Suprapubic skin (tissue), 4 donors: ENCODE measurements at regions not wholly inside any gene's neighbourhood (a gene's known extent, or its start where the extent isn't known, plus 50 kb on each side); places are given as distances from the start of the nearest gene placed in this dataset.

Source experiments
- DNase-seq, 2 donors: peaks; one replicate each; pipeline ENCODE4 v3.0.0-alpha.2; 2019; ENCODE audit warnings: low spot score in 2 of 2
- H3K27ac ChIP-seq: fragments of 200-600 bp; sonication (generic); one replicate; pipeline ENCODE4 v1.5.1; 2019
- H3K27me3 ChIP-seq: fragments of 200-600 bp; sonication (generic); one replicate; pipeline ENCODE4 v1.5.1; 2019
- H3K36me3 ChIP-seq: fragments of 200-600 bp; sonication (generic); one replicate; pipeline ENCODE4 v1.5.1; 2019
- H3K4me1 ChIP-seq: fragments of 200-600 bp; sonication (generic); one replicate; pipeline ENCODE4 v1.5.1; 2019
- H3K4me3 ChIP-seq: fragments of 200-600 bp; sonication (generic); one replicate; pipeline ENCODE4 v1.5.1; 2019; ENCODE audit warnings: mild to moderate bottlenecking
- H3K9me3 ChIP-seq: fragments of 200-600 bp; sonication (generic); one replicate; pipeline ENCODE4 v1.5.1; 2019
- CTCF ChIP-seq, 2 donors: fragments of 200-600 bp in 1 of 2; fragments of 450-650 bp in 1 of 2; sonication (generic) in 1 of 2; IDR thresholded peaks; one replicate each; pipeline ENCODE4 v1.5.1; 2016 to 2019; ENCODE audit warnings: antibody characterized with exemption in 2 of 2, mild to moderate bottlenecking in 1 of 2, moderate library complexity in 1 of 2
- EP300 ChIP-seq: sonication (generic); formaldehyde crosslinking; IDR thresholded peaks from one replicate; pipeline ENCODE4 v1.6.1; 2017; ENCODE audit warnings: antibody characterized with exemption
- POLR2A ChIP-seq, 2 donors: fragments of 450-650 bp; IDR thresholded peaks; one replicate each; pipeline ENCODE4 v1.6.1; 2017; ENCODE audit warnings: antibody characterized with exemption in 2 of 2, mild to moderate bottlenecking in 2 of 2, moderate library complexity in 2 of 2
- POLR2AphosphoS5 ChIP-seq, 3 donors: sonication (generic); formaldehyde crosslinking; IDR thresholded peaks; one replicate each; pipeline ENCODE4 v1.6.1; 2017; ENCODE audit warnings: antibody characterized with exemption in 3 of 3
- WGBS: methylation state at CpG from one replicate; pipeline ENCODE4 v1.1.5; 2018; 5-methylcytosine and 5-hydroxymethylcytosine counted together

- DNase-seq: no peak
- H3K36me3 ChIP-seq: no peaks in the 10 kb centered on the region
- no peaks in the 10 kb centered on the region for H3K4me1 ChIP-seq
- no peak overlapping the region for H3K27ac ChIP-seq
- H3K9me3 ChIP-seq: no peaks in the 10 kb centered on the region
- no peak for TF ChIP-seq EP300
- TF ChIP-seq CTCF (IDR thresholded peaks at IDR 0.05): no peak
- TF ChIP-seq POLR2AphosphoS5 (IDR thresholded peaks at IDR 0.05): no peak
- no peak for TF ChIP-seq POLR2A (IDR thresholded peaks at IDR 0.05)
- WGBS: 45% methylated on average over 4 of the region's 4 CpGs
- H3K27me3 ChIP-seq: no peaks in the 10 kb centered on the region
- no peak overlapping the region for H3K4me3 ChIP-seq
Observed at GRCh38 chr5:145588113-145588512, 247.0 kb downstream of the PRELID2 start.

GRCh38 chr5:145587710-145588109 lies 247.4 kb downstream of the PRELID2 start:
- Histone ChIP-seq H3K4me1 (no peaks in the 10 kb centered on the region), H3K4me3 (no peak overlapping the region), H3K36me3 (no peaks in the 10 kb centered on the region), H3K27ac (no peak overlapping the region), H3K27me3 (no peaks in the 10 kb centered on the region), H3K9me3 (no peaks in the 10 kb centered on the region)
- DNase-seq: no peak
- TF ChIP-seq EP300 (no peak), POLR2AphosphoS5 (IDR thresholded peaks at IDR 0.05) (no peak), POLR2A (IDR thresholded peaks at IDR 0.05) (no peak), CTCF (IDR thresholded peaks at IDR 0.05) (no peak)
- 41% methylated on average over 1 of the region's 1 CpG for WGBS

GRCh38 chr5:145587308-145587672 lies 247.9 kb downstream of the PRELID2 start:
- no peaks in the 10 kb centered on the region for H3K27me3 ChIP-seq
- no peaks in the 10 kb centered on the region for H3K36me3 ChIP-seq
- no peak overlapping the region for H3K4me3 ChIP-seq
- 85% methylated on average over 6 of the region's 6 CpGs for WGBS
- TF ChIP-seq POLR2AphosphoS5 (IDR thresholded peaks at IDR 0.05) (no peak), CTCF (IDR thresholded peaks at IDR 0.05) (no peak), POLR2A (IDR thresholded peaks at IDR 0.05) (no peak), EP300 (no peak)
- H3K9me3 ChIP-seq: no peaks in the 10 kb centered on the region
- H3K27ac ChIP-seq: no peak overlapping the region
- H3K4me1 ChIP-seq: no peaks in the 10 kb centered on the region
- no peak for DNase-seq

- no peak overlapping the region for H3K4me3 ChIP-seq
- no peaks in the 10 kb centered on the region for H3K9me3 ChIP-seq
- no peaks in the 10 kb centered on the region for H3K36me3 ChIP-seq
- 83% methylated on average over 5 of the region's 5 CpGs for WGBS
- no peaks in the 10 kb centered on the region for H3K27me3 ChIP-seq
- no peaks in the 10 kb centered on the region for H3K4me1 ChIP-seq
- DNase-seq: no peak
- TF ChIP-seq CTCF (IDR thresholded peaks at IDR 0.05): no peak
- TF ChIP-seq POLR2A (IDR thresholded peaks at IDR 0.05): no peak
- no peak overlapping the region for H3K27ac ChIP-seq
Observed at GRCh38 chr5:145586661-145587307, 248.4 kb downstream of the PRELID2 start.

- H3K4me1 ChIP-seq: no peaks in the 10 kb centered on the region
- H3K9me3 ChIP-seq: no peaks in the 10 kb centered on the region
- H3K36me3 ChIP-seq: no peaks in the 10 kb centered on the region
- no peak for TF ChIP-seq POLR2AphosphoS5 (IDR thresholded peaks at IDR 0.05)
- TF ChIP-seq EP300: no peak
- no peak for TF ChIP-seq POLR2A (IDR thresholded peaks at IDR 0.05)
- TF ChIP-seq CTCF (IDR thresholded peaks at IDR 0.05): no peak
- no peaks in the 10 kb centered on the region for H3K27me3 ChIP-seq
- H3K27ac ChIP-seq: no peak overlapping the region
- H3K4me3 ChIP-seq: no peak overlapping the region
- WGBS: 51% methylated on average over 5 of the region's 5 CpGs
- DNase-seq: no peak
Observed at GRCh38 chr5:145585443-145586148, 249.5 kb downstream of the PRELID2 start.
